NCI-H82 treated with DMSO at 0.1 percent for 48 hours (cell line): ENCODE measurements at regions not wholly inside any gene's neighbourhood (a gene's known extent, or its start where the extent isn't known, plus 50 kb on each side); places are given as distances from the start of the nearest gene placed in this dataset.
A peak's percentile ranks its signal among the peaks of the same experiment; 100 is the strongest.

ENCODE experiments used
- DNase-seq: peaks from one replicate; lab custom pipeline; 2025; ENCODE audit not compliant: unreplicated experiment; lab: John Stamatoyannopoulos, UW

- DNase-seq = no peak
Observed at GRCh38 chr3:118744186-118744585, 290.5 kb downstream of the IGSF11 start.

GRCh38 chr3:118754406-118755252 lies 280.0 kb downstream of the IGSF11 start:
- no peak for DNase-seq

- no peak for DNase-seq
Observed at GRCh38 chr3:118755253-118755801, 279.3 kb downstream of the IGSF11 start.

- DNase-seq = peak; percentile 34
Observed at GRCh38 chr3:118760585-118761290, 273.9 kb downstream of the IGSF11 start.

DNA sequence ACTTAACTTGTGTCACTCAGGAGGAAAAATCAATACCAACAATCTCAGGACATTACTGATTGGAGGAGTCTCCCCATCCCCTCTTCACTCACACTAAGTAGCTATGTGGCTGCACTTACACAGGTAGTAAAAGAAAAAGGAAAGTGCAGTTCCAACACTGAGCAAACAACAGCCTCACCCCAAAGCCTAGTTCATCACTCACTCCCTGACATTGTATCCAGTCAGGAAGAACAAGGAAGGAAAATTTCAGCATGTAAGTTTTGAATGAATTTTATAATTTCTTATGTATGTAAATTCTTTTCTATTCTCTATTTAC lies 273.4 kb downstream of the IGSF11 start:
- DNase-seq = no peak

DNA sequence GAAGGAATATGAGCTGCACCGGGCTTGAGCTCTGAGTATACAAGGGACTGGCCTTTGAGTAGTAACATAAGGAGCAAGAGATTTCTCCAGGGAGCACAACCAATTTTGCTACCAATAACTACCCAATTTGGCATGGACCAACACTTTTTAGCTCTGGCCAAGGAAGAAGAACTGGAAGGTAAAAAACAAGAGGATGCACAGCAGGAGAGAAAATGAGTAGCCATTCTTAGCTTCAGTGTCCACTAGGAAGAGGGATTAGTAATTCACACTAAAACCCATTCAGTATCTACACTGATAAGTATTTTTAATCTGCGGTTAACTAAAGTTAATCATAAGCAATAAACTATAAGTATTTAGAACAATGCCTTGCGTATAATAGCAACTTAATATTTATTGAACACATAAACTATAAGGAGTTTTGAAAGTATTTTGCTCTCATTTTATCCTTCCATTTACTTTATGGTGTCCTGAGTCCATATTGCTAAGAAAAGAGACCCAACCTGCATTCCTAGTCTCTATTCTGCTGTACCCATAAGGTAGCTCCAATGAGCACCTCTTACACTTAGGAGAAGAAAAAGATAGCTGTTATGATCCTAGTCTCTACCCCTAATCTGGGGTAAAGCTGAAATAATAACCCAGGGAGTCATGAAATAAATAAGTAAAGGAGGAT lies 268.9 kb downstream of the IGSF11 start:
- DNase-seq = no peak

GRCh38 chr3:118766306-118766669 lies 268.4 kb downstream of the IGSF11 start:
- DNase-seq = no peak

GRCh38 chr3:118772036-118772435 lies 262.6 kb downstream of the IGSF11 start:
- no peak for DNase-seq

GRCh38 chr3:118772547-118773011 lies 262.1 kb downstream of the IGSF11 start:
- DNase-seq = no peak

DNA sequence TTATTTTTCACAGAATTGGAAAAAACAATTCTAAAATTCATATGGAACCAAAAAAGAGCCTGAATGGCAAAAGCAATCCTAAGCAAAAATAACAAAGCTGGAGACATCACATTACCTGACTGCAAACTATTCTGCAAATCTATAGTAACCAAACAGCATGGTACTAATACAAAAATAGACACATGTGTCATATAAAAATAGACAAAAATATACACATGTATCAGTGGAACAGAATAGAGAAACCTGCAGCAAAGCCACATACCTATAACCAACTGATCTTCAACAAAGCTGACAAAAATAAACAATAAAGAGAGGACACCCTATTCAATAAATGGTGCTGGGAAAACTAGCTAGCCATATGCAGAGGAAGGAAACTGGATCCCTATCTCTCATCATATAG lies 259.6 kb downstream of the IGSF11 start:
- DNase-seq = no peak

GRCh38 chr3:118778201-118778600 lies 256.4 kb downstream of the IGSF11 start:
- DNase-seq = no peak

DNA sequence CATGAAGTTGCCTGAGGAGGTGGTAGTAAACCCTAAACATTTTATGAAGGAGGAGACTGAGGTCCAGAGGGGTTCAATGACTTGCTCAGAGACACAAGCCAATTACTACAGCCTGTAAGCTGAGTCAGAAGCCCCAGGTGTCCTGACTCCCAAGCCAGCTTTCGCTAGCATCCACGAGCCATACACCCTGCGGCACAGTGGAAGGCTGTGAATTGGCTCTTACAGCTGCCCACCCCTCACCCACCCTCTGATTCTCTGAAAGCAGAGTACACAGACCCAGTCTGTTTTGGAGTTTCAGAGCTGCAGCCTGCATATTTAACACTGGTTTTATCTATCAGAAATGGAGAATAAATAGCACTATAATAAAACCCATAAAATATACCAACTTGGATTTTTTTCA lies 253.4 kb downstream of the IGSF11 start:
- no peak for DNase-seq

DNA sequence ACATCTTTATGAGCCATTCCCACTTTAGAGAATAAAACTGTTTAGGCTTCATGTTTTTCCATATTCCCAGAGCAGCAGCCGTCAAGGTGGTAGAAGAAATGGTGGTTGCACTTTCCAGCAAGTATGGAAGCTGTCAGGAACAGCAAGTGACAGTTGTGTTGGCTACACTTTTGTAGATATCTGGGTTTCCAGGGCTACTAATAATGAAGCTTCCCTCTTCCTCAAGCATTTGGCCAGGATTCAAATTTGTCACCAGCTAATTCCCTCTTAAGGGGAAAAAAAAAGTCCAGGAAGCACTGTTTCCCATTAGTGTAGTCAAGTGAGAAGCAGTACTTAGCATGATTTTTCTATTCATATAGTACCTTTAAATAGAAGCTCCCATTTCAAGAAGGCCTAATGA lies 252.8 kb downstream of the IGSF11 start:
- DNase-seq = no peak

DNA sequence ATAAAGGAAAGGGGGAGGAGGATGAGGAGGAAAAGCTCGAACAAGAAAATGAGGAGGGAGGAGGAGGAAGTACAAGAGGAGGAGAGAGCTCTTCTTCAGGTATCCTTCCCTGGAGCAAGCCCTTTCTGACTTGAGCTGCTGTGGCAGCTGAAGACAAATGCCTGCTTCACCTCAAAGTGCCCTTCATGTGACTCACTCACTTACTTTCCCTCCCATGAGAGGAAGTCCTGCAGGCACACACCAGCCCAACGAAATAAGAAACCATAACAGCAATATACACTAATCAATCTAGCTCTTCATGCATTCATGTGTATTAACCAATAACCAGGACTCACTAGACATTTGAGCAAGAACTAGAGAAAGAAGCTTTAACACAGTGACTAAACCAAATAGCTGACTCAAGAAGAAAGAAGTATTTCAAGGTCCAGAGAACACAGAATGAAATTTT lies 251.9 kb downstream of the IGSF11 start:
- DNase-seq = no peak

DNA sequence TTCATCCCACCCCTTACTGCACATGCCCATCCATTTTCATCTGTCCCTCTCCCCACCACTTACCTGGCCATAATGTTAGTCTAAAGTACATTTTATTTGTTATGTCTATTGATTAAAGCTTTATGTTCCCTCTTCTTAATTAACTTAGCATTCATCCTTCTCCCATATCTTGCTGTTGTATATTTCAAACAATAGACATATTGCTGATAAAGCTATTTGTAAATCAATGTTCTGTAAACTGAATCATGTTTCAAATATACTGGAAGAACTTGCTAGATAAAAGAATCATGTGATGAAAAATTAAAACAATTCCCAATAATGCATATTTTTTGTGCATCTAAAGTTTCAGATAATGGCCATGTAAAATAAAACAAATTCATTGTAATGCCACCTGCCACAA lies 249.2 kb downstream of the IGSF11 start:
- DNase-seq = no peak

DNA sequence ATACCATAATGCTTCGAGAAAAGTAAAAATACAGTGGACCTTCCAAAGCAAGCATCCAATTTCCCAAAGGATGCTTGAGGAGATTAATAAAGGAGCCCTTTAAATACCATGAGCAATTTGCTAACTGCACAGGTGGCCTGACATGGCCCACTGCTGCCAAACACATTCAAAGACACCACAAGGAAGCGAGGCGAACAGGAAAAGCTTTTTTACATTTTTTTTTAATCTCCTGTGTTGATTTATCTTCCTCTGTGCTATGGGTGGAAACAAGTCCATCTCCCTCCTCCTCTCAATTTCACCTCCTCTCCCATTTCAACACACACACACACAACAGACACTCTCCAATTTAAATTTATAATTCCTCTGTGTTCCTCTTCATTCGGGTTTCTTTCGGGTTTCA lies 243.4 kb downstream of the IGSF11 start:
- DNase-seq = no peak

GRCh38 chr3:118792191-118792590 lies 242.5 kb downstream of the IGSF11 start:
- DNase-seq = no peak

DNA sequence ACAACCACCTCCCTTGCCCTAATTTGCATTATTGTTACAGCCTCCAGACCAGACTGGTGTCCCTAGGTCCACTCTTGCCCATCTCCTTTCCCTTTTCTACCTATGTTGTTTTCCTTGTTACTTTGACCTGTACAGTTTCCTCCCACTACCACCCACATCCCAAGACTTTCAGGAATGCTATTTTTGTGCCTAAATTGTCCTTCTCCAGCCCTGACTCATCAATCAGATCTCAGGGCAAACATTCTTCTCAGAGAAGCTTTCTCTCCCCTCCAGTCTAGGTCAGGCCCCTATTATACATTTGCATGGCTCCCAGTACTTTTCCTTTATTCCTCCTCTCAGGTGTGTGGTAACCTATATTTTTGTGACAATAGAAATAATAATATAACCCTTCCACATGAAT lies 241.5 kb downstream of the IGSF11 start:
- no peak for DNase-seq

DNA sequence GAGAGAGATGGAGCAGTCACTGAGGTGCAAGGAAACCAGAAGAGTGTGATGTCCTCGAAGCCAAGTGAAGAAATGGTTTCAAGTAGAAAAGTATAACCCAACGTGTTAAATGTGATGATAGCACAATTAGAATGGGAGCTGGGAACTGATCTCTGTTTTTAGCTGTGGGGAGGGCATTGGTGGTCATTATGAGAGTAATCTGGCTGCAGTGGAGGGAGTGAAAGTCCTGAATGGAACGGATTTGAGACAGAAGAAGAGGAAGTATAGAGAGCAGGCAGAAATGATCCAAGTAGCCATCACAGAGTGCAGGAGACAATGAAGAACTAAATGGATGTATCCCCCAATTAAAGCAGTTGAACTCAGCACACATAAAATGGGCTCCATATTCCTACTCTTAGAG lies 235.3 kb downstream of the IGSF11 start:
- no peak for DNase-seq

DNA sequence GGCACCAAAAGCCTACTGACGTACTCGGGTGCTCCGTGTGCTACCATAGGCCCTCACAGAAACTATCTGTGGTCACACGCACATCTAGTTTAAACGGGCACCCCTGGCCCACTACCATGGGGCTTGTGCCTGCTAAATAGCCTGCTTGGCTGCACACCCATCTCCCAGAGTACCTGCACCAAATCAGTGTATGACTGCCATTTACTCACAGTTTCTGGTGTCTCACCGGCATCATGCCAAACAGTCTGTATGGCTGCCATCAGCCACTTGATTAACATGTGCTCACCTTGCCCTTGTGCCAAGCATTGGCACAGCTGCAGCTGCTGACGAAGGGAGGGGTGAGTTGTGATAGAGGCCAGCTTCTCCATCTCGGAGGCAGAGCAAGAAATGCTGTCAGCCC lies 232.7 kb downstream of the IGSF11 start:
- no peak for DNase-seq

- DNase-seq = no peak
Observed at GRCh38 chr3:118802325-118803095, 232.1 kb downstream of the IGSF11 start.
